BLaER1 (cell line): ENCODE measurements at regions not wholly inside any gene's neighbourhood (a gene's known extent, or its start where the extent isn't known, plus 50 kb on each side); places are given as distances from the start of the nearest gene placed in this dataset.
A peak's percentile ranks its signal among the peaks of the same experiment; 100 is the strongest.
"Not testable (repeated sequence)": the region's sequence is repeated elsewhere in the genome, so short reads cannot be mapped to it uniquely, and the experiment has no call there.

Experiments
- H3K27ac ChIP-seq: shearing (Covaris generic); formaldehyde crosslinking; 2 replicates; pipeline ENCODE4 v1.8.1; 2022
- H3K27me3 ChIP-seq: shearing (Covaris generic); formaldehyde crosslinking; 2 replicates; pipeline ENCODE4 v1.8.1; 2022
- H3K36me3 ChIP-seq: shearing (Covaris generic); formaldehyde crosslinking; 2 replicates; pipeline ENCODE4 v1.8.1; 2022
- H3K4me1 ChIP-seq: shearing (Covaris generic); formaldehyde crosslinking; 2 replicates; pipeline ENCODE4 v1.8.1; 2022
- H3K4me2 ChIP-seq: shearing (Covaris generic); formaldehyde crosslinking; 2 replicates; pipeline ENCODE4 v1.8.1; 2022
- H3K4me3 ChIP-seq: shearing (Covaris generic); formaldehyde crosslinking; 2 replicates; pipeline ENCODE4 v1.8.1; 2022
- H3K9ac ChIP-seq: shearing (Covaris generic); formaldehyde crosslinking; 2 replicates; pipeline ENCODE4 v1.8.1; 2022
- H3K9me3 ChIP-seq: shearing (Covaris generic); formaldehyde crosslinking; 2 replicates; pipeline ENCODE4 v1.8.1; 2022
- H4K20me1 ChIP-seq: shearing (Covaris generic); formaldehyde crosslinking; 2 replicates; pipeline ENCODE4 v1.8.1; 2022
- Cebpa-rat ChIP-seq: shearing (Covaris generic); IDR thresholded peaks from 2 replicates; pipeline ENCODE4 v1.8.1; 2022

DNA sequence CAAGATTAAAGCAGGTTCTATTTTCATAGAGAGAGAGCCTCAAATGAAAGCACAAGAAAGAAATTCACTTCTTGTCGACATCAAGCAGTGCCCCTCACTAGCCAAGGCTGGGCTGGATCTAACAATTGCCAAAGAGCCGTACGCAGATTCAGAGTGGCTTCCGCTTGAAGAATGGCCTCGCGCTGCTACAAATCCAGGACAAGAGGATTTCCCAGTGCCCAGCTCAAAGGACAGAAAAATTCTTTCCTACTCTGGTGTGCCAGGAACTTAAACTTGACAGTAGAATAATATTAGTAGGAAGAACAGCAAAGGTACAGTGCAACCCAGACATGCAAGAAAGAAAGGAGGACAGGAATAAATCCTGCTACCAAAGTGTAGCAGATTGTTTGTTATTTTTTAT lies 56.5 kb upstream of the PPARGC1A start:
- no peak overlapping the region for H3K9ac ChIP-seq
- 0 out of 2 replicates have a peak overlapping the region, but pooled peaks have one; percentile 71 for H3K27ac ChIP-seq
- no peaks in the 10 kb centered on the region for H3K9me3 ChIP-seq
- H3K4me1 ChIP-seq: peaks cover 15% of the 10 kb centered on the region
- 0 out of 2 replicates have a peak overlapping the region, but pooled peaks have one; percentile 35 for H3K4me2 ChIP-seq
- H3K36me3 ChIP-seq: no peaks in the 10 kb centered on the region
- no peak overlapping the region for H3K4me3 ChIP-seq
- no peaks in the 10 kb centered on the region for H3K27me3 ChIP-seq
- no peak for TF ChIP-seq Cebpa-rat
- H4K20me1 ChIP-seq: no peaks in the 10 kb centered on the region

DNA sequence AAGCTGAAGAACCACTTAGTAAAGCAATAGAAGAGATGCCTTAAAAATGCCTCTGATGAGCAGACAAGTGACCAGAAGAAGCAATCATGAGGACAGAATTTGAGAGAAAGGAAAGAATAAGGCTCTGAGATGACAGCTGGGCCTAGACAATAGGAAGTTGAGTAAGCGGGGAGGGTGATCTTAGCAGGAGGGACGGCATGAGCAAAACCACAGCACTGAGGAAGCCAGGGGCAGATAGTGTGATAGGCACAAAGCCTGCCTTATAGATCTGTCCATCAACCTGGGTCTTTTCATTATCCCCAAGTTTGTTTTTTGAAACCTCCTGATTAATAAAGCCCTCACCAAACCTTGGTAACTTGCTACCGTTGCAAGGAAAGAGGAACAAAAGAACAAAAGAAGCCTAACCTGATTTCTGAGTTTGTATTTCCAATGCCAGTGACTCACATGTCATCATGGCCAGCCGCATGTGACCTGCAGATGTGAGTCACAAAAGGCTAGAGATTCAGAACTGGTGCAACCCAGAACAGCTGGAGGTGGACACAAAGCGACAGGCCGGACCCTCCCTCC lies 55.7 kb upstream of the PPARGC1A start:
- Histone ChIP-seq H3K27me3 (no peaks in the 10 kb centered on the region), H3K4me2 (peak overlapping the region; percentile 35), H3K4me3 (no peak overlapping the region), H3K9ac (no peak overlapping the region), H3K27ac (peak overlapping the region; percentile 71), H4K20me1 (no peaks in the 10 kb centered on the region), H3K9me3 (no peaks in the 10 kb centered on the region), H3K36me3 (no peaks in the 10 kb centered on the region), H3K4me1 (peaks cover 15% of the 10 kb centered on the region)
- no peak for TF ChIP-seq Cebpa-rat

DNA sequence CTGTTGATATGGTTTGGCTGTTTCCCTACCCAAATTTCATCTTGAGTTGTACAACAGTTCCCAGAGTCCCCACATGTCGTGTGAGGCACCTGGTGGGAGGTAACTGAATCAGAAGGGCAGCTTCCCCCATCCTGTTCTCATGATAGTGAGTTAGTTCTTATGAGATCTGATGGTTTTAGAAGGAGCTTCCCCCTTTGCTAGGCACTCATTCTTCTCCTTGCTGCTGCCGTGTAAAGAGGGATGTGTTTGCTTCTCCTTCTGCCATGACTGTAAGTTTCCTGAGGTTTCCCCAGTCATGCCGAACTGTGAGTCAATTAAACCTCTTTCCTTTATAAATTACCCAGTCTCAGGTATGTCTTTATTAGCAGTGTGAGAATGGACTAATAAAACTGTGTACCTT lies 54.7 kb upstream of the PPARGC1A start:
- not testable (repeated sequence) for H3K4me2 ChIP-seq, H3K9me3 ChIP-seq, H3K27ac ChIP-seq, H3K27me3 ChIP-seq, H3K4me3 ChIP-seq, H3K36me3 ChIP-seq, H4K20me1 ChIP-seq, H3K9ac ChIP-seq
- H3K4me1 ChIP-seq: peaks cover 15% of the 10 kb centered on the region

DNA sequence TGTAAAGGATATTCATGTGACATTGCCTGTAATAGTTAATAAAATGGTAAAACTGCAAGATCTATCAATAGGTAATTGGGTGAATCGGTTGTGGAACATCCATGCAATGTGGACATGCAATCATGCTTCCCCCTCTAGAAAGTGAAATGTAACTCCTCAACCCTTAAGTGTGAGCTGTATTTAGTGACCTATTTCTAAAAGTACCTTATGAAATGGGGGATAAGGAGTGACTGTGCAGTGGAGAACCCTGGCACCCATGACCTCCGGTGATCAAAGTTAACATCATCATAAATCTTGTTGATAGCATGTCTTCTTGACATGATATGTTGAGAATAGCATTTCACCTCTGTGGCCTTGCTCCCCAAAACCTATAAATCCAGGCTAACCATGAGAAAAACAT lies 53.6 kb upstream of the PPARGC1A start:
- H3K4me2 ChIP-seq: no peak overlapping the region
- H3K9me3 ChIP-seq: no peaks in the 10 kb centered on the region
- H3K27ac ChIP-seq: no peak overlapping the region
- H3K27me3 ChIP-seq: no peaks in the 10 kb centered on the region
- H4K20me1 ChIP-seq: no peaks in the 10 kb centered on the region
- no peak overlapping the region for H3K4me3 ChIP-seq
- H3K36me3 ChIP-seq: no peaks in the 10 kb centered on the region
- peaks cover 15% of the 10 kb centered on the region for H3K4me1 ChIP-seq
- TF ChIP-seq Cebpa-rat: no peak
- H3K9ac ChIP-seq: no peak overlapping the region

DNA sequence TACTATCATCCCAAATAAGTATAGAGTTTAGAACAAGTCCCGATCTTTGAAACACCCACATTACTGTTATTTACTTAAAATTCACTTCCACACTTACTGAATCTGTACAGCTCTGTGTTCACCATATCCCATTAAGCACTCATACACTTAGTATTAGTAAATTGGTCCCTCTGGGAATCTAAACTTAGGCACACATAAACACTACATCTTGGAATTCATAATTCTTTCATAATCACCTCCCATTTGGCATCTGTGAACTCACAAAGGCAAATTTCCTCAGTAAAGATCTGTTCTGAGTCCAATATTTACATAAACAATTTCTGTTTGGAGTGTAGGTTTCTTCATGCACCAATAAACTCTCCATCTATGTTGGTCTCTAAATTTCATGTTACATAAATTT lies 52.6 kb upstream of the PPARGC1A start:
- H3K4me3 ChIP-seq: no peak overlapping the region
- TF ChIP-seq Cebpa-rat: no peak
- H3K36me3 ChIP-seq: no peaks in the 10 kb centered on the region
- H3K4me2 ChIP-seq: no peak overlapping the region
- H3K4me1 ChIP-seq: peaks cover 15% of the 10 kb centered on the region
- H3K27ac ChIP-seq: no peak overlapping the region
- H3K9me3 ChIP-seq: no peaks in the 10 kb centered on the region
- H4K20me1 ChIP-seq: no peaks in the 10 kb centered on the region
- H3K27me3 ChIP-seq: no peaks in the 10 kb centered on the region
- H3K9ac ChIP-seq: no peak overlapping the region
